Adrenal gland (tissue), 5 donors: ENCODE measurements at regions not wholly inside any gene's neighbourhood (a gene's known extent, or its start where the extent isn't known, plus 50 kb on each side); places are given as distances from the start of the nearest gene placed in this dataset.

Source experiments
- POLR2A ChIP-seq, 2 donors: fragments of 450-650 bp; IDR thresholded peaks; one replicate each; pipeline ENCODE4 v1.6.1; 2017; ENCODE audit warnings: antibody characterized with exemption in 2 of 2, mild to moderate bottlenecking in 2 of 2, moderate library complexity in 1 of 2
- TF ChIP-seq, protein P1 (sequence below), 6 experiments: fragments of 450-650 bp in 4 of 6; fragments of 200-600 bp in 2 of 6; sonication (generic) in 1 of 6; IDR thresholded peaks; 1 replicate in 5 of 6; 2 replicates in 1 of 6; pipeline versions ENCODE4 v1.5.1 to v1.8.0; 2016 to 2021; ENCODE audit warnings: antibody characterized with exemption in 6 of 6, mild to moderate bottlenecking in 2 of 6, moderate library complexity in 1 of 6
- donor health status: DM: no; HTN: no; CAD: no.

- TF ChIP-seq, protein P1, sequence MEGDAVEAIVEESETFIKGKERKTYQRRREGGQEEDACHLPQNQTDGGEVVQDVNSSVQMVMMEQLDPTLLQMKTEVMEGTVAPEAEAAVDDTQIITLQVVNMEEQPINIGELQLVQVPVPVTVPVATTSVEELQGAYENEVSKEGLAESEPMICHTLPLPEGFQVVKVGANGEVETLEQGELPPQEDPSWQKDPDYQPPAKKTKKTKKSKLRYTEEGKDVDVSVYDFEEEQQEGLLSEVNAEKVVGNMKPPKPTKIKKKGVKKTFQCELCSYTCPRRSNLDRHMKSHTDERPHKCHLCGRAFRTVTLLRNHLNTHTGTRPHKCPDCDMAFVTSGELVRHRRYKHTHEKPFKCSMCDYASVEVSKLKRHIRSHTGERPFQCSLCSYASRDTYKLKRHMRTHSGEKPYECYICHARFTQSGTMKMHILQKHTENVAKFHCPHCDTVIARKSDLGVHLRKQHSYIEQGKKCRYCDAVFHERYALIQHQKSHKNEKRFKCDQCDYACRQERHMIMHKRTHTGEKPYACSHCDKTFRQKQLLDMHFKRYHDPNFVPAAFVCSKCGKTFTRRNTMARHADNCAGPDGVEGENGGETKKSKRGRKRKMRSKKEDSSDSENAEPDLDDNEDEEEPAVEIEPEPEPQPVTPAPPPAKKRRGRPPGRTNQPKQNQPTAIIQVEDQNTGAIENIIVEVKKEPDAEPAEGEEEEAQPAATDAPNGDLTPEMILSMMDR (IDR thresholded peaks at IDR 0.05), result no peak
- TF ChIP-seq POLR2A (IDR thresholded peaks at IDR 0.05), result no peak
These were observed 53.1 kb downstream of the ATXN3L start for GRCh38 chrX:13266641-13267345.
